Keratinocyte (primary cell): ENCODE measurements at regions not wholly inside any gene's neighbourhood (a gene's known extent, or its start where the extent isn't known, plus 50 kb on each side); places are given as distances from the start of the nearest gene placed in this dataset.

Source experiments
- DNase-seq: peaks from one replicate; pipeline ENCODE4 v3.0.0-alpha.2; 2011; ENCODE audit warnings: low read depth, missing footprints, low spot score
- FAIRE-seq: peaks from 2 replicates; lab custom pipeline; 2011; peaks lifted over from hg19 to GRCh38; lab: Jason Lieb, UNC
- H2AFZ ChIP-seq: 2 replicates; pipeline ENCODE4 v1.6.0; 2012; ENCODE audit warnings: low read length, control low read depth, inconsistent platforms; ENCODE audit not compliant: control insufficient read depth
- H3K27ac ChIP-seq: 2 replicates; pipeline ENCODE4 v1.5.1; 2011; ENCODE audit warnings: low read length; ENCODE audit not compliant: control insufficient read depth, insufficient read depth
- H3K27me3 ChIP-seq: 3 replicates; pipeline ENCODE4 v1.6.0; 2011; ENCODE audit warnings: low read length; ENCODE audit not compliant: control insufficient read depth, insufficient read depth; ENCODE audit errors: extremely low read depth
- H3K36me3 ChIP-seq, 2 experiments: 2 replicates in 1 of 2; 3 replicates in 1 of 2; pipeline ENCODE4 v1.5.1; 2011; ENCODE audit warnings: low read length in 2 of 2, mild to moderate bottlenecking in 1 of 2; ENCODE audit not compliant: control insufficient read depth in 2 of 2, insufficient read depth in 2 of 2; ENCODE audit errors: extremely low read depth in 1 of 2
- H3K4me1 ChIP-seq: 3 replicates; pipeline ENCODE4 v1.5.1; 2011; ENCODE audit warnings: low read length; ENCODE audit not compliant: control insufficient read depth, insufficient read depth; ENCODE audit errors: extremely low read depth
- H3K4me2 ChIP-seq: 3 replicates; pipeline ENCODE4 v1.6.0; 2011; ENCODE audit warnings: low read depth, low read length; ENCODE audit not compliant: control insufficient read depth, insufficient read depth; ENCODE audit errors: extremely low read depth
- H3K4me3 ChIP-seq, 3 experiments: fragments of 200-600 bp in 1 of 3; sonication (generic) in 1 of 3; 2 replicates in 2 of 3; 3 replicates in 1 of 3; pipeline ENCODE4 v1.5.1; 2011 to 2016; ENCODE audit warnings: low read length in 3 of 3, mild to moderate bottlenecking in 3 of 3, control low read depth in 2 of 3, inconsistent platforms in 1 of 3, low read depth in 1 of 3, mixed read lengths in 1 of 3, mixed run types in 1 of 3, moderate library complexity in 1 of 3; ENCODE audit not compliant: control insufficient read depth in 2 of 3, insufficient read depth in 2 of 3; ENCODE audit errors: extremely low read depth in 1 of 3
- H3K79me2 ChIP-seq: 2 replicates; pipeline ENCODE4 v1.6.0; 2012; ENCODE audit warnings: low read length; ENCODE audit not compliant: control insufficient read depth, insufficient read depth
- H3K9ac ChIP-seq: 3 replicates; pipeline ENCODE4 v1.6.0; 2011; ENCODE audit warnings: low read length; ENCODE audit not compliant: control insufficient read depth, insufficient read depth; ENCODE audit errors: extremely low read depth
- H3K9me1 ChIP-seq: 3 replicates; pipeline ENCODE4 v1.6.0; 2011; ENCODE audit warnings: low read length; ENCODE audit not compliant: control insufficient read depth, insufficient read depth; ENCODE audit errors: extremely low read depth
- H3K9me3 ChIP-seq: 2 replicates; pipeline ENCODE4 v1.5.1; 2012; ENCODE audit warnings: low read depth, low read length; ENCODE audit not compliant: control insufficient read depth
- H4K20me1 ChIP-seq: 3 replicates; pipeline ENCODE4 v1.6.0; 2011; ENCODE audit warnings: low read length; ENCODE audit not compliant: control insufficient read depth, insufficient read depth; ENCODE audit errors: extremely low read depth
- EZH2 ChIP-seq: IDR thresholded peaks from one replicate; pipeline ENCODE4 v1.6.1; 2012; ENCODE audit warnings: inconsistent platforms, mild to moderate bottlenecking, low read length, moderate library complexity
- dilution Hi-C: fragments of 300-500 bp; cut with MboI; formaldehyde crosslinking; loops from one replicate; pipeline ENCODE4 v1.7.0; 2020; ENCODE audit warnings: low sequenced_read_pairs; ENCODE audit not compliant: extremely low pct_ligation_motif_present
- TF ChIP-seq, protein P1 (sequence below), 3 experiments: IDR thresholded peaks in 1 of 3; conservative IDR thresholded peaks in 1 of 3; optimal IDR thresholded peaks in 1 of 3; 2 replicates in 2 of 3; 3 replicates in 1 of 3; pipeline versions ENCODE3 to v1.5.1; 2011; ENCODE audit warnings: low read length in 3 of 3, mild to moderate bottlenecking in 3 of 3, moderate library complexity in 2 of 3, control low read depth in 1 of 3, inconsistent platforms in 1 of 3; ENCODE audit not compliant: insufficient read depth in 2 of 3; ENCODE audit errors: extremely low read depth in 1 of 3

DNA sequence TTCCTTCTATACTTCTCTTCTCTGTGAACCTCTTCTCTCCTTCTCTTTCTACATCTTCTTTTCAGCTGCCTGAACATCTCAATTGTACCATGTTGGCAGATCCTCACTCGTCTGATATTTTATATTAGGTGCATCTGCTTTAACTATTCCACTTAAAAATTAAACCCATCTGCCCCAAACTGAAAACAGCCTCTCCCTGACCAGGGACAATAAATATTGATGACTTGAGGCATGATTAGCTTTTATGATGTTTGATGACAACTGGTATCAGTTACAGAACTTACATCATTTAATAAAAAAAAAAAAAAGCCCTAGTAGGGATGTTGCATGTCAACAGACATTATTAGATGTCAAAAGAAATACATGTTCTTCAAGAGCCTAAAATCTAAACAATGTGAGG is 79.8 kb upstream of the HABP2 start:
- no peak overlapping the region for H2AFZ ChIP-seq
- no peak overlapping the region for H3K9ac ChIP-seq
- H4K20me1 ChIP-seq, result no peaks in the 10 kb centered on the region
- DNase-seq, result no peak
- no peaks in the 10 kb centered on the region for H3K79me2 ChIP-seq
- no peak overlapping the region for H3K4me2 ChIP-seq
- no peak overlapping the region for H3K27ac ChIP-seq
- H3K4me1 ChIP-seq, result no peaks in the 10 kb centered on the region
- no peaks in the 10 kb centered on the region for H3K27me3 ChIP-seq
- H3K9me3 ChIP-seq, result no peaks in the 10 kb centered on the region
- no peaks in the 10 kb centered on the region for H3K9me1 ChIP-seq
- dilution Hi-C loops, result no loop called here
- no peaks in the 10 kb centered on the region for H3K36me3 ChIP-seq
- FAIRE-seq, result no peak
- no peak overlapping the region for H3K4me3 ChIP-seq
- TF ChIP-seq, protein P1, sequence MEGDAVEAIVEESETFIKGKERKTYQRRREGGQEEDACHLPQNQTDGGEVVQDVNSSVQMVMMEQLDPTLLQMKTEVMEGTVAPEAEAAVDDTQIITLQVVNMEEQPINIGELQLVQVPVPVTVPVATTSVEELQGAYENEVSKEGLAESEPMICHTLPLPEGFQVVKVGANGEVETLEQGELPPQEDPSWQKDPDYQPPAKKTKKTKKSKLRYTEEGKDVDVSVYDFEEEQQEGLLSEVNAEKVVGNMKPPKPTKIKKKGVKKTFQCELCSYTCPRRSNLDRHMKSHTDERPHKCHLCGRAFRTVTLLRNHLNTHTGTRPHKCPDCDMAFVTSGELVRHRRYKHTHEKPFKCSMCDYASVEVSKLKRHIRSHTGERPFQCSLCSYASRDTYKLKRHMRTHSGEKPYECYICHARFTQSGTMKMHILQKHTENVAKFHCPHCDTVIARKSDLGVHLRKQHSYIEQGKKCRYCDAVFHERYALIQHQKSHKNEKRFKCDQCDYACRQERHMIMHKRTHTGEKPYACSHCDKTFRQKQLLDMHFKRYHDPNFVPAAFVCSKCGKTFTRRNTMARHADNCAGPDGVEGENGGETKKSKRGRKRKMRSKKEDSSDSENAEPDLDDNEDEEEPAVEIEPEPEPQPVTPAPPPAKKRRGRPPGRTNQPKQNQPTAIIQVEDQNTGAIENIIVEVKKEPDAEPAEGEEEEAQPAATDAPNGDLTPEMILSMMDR (optimal IDR thresholded peaks at IDR 0.05 in 1 of 3, IDR thresholded peaks at IDR 0.05 in 1 of 3, conservative IDR thresholded peaks at IDR 0.05 in 1 of 3; ENCODE audit: extremely low read depth in 1 of 3, insufficient read depth in 2 of 3, low read length in 3 of 3), result no peak
- no peak for TF ChIP-seq EZH2

DNA sequence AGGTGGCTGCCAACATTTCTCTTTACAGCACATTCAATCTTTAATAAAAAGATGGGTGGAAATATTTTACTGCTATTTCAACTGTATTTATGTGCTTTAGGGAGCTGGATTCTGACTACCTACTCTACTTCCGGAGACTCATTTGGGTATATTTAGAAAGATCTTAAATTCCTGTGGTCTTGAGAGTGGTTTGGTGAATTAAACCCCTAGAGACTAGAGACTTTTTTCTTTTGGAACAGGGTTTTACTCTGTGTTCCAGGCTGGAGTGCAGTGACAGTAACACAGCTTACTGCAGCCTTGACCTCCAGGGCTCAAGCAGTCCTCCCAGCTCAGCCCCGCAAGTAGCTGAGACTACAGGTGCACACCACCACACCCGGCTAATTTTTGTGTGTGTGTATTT is 79.0 kb upstream of the HABP2 start:
- H3K27me3 ChIP-seq, result no peaks in the 10 kb centered on the region
- H3K79me2 ChIP-seq, result no peaks in the 10 kb centered on the region
- FAIRE-seq, result no peak
- no peak overlapping the region for H3K27ac ChIP-seq
- no peak overlapping the region for H3K4me2 ChIP-seq
- no peaks in the 10 kb centered on the region for H3K36me3 ChIP-seq
- H3K9me3 ChIP-seq, result no peaks in the 10 kb centered on the region
- no peak overlapping the region for H2AFZ ChIP-seq
- no peaks in the 10 kb centered on the region for H3K4me1 ChIP-seq
- H3K4me3 ChIP-seq, result no peak overlapping the region
- TF ChIP-seq, protein P1 (optimal IDR thresholded peaks at IDR 0.05 in 1 of 3, IDR thresholded peaks at IDR 0.05 in 1 of 3, conservative IDR thresholded peaks at IDR 0.05 in 1 of 3; ENCODE audit: extremely low read depth in 1 of 3, insufficient read depth in 2 of 3, low read length in 3 of 3), result no peak
- TF ChIP-seq EZH2, result no peak
- no peak overlapping the region for H3K9ac ChIP-seq
- H4K20me1 ChIP-seq, result no peaks in the 10 kb centered on the region
- dilution Hi-C loops, result no loop called here
- H3K9me1 ChIP-seq, result no peaks in the 10 kb centered on the region
- DNase-seq, result no peak
